HEK293 (cell line): ENCODE measurements at regions not wholly inside any gene's neighbourhood (a gene's known extent, or its start where the extent isn't known, plus 50 kb on each side); places are given as distances from the start of the nearest gene placed in this dataset.
"Not testable (repeated sequence)": the region's sequence is repeated elsewhere in the genome, so short reads cannot be mapped to it uniquely, and the experiment has no call there.

ENCODE experiments used
- CTCF ChIA-PET: fragments of 350-600 bp; formaldehyde crosslinking; extraction: SDS; loops from one replicate; lab custom pipeline; 2021; ENCODE audit warnings: antibody characterized with exemption; lab: Yijun Ruan, JAX
- POLR2A ChIA-PET: fragments of 300-600 bp; formaldehyde crosslinking; extraction: SDS; loops from one replicate; lab custom pipeline; 2020; ENCODE audit warnings: antibody characterized with exemption, inconsistent platforms; lab: Yijun Ruan, JAX
- H3K27ac ChIP-seq: fragments of 200-500 bp; sonication (Bioruptor generic); 2 replicates; pipeline ENCODE4 v1.5.1; 2014; ENCODE audit warnings: low read depth, low read length, control low read depth, inconsistent platforms; ENCODE audit errors: extremely low read depth
- H3K36me3 ChIP-seq, 2 experiments: fragments of 200-500 bp in 1 of 2; sonication (Bioruptor generic) in 1 of 2; 1 replicate in 1 of 2; 2 replicates in 1 of 2; pipeline ENCODE4 v1.5.1; 2014 to 2017; ENCODE audit warnings: inconsistent platforms in 2 of 2, low read length in 2 of 2; ENCODE audit not compliant: control insufficient read depth in 2 of 2, insufficient read depth in 1 of 2
- H3K4me1 ChIP-seq: fragments of 200-500 bp; sonication (Bioruptor generic); 2 replicates; pipeline ENCODE4 v1.5.1; 2014; ENCODE audit warnings: mild to moderate bottlenecking, low read length, inconsistent platforms; ENCODE audit not compliant: control insufficient read depth, insufficient read depth
- H3K4me3 ChIP-seq: 2 replicates; pipeline ENCODE4 v1.5.1; 2011; ENCODE audit warnings: low read depth, mild to moderate bottlenecking, control low read depth, low read length, moderate library complexity
- H3K9me3 ChIP-seq: fragments of 200-500 bp; sonication (Bioruptor generic); 2 replicates; pipeline ENCODE4 v1.5.1; 2014; ENCODE audit warnings: low read depth, low read length, inconsistent platforms; ENCODE audit not compliant: control insufficient read depth, insufficient read depth
- GFI1B ChIP-seq: fragments of 450-650 bp; formaldehyde crosslinking; IDR thresholded peaks from 2 replicates; pipeline ENCODE4 v1.5.1; 2016; ENCODE audit warnings: missing biosample characterization, missing genetic modification characterization
- HOXA7 ChIP-seq: sonication (generic); formaldehyde crosslinking; IDR thresholded peaks from 2 replicates; pipeline ENCODE4 v1.8.1; 2022; ENCODE audit warnings: missing genetic modification reagents, borderline replicate concordance
- HOXD13 ChIP-seq: sonication (generic); formaldehyde crosslinking; IDR thresholded peaks from 2 replicates; pipeline ENCODE4 v1.8.0; 2022; ENCODE audit warnings: missing genetic modification reagents, borderline replicate concordance
- KLF10 ChIP-seq: fragments of 450-650 bp; IDR thresholded peaks from 2 replicates; pipeline ENCODE4 v1.5.1; 2018; ENCODE audit warnings: missing biosample characterization, mild to moderate bottlenecking, missing genetic modification characterization
- ZBTB8A ChIP-seq: fragments of 450-650 bp; formaldehyde crosslinking; IDR thresholded peaks from 2 replicates; pipeline ENCODE4 v1.5.1; 2016; ENCODE audit warnings: missing biosample characterization, missing genetic modification characterization
- ZFP41 ChIP-seq: fragments of 450-650 bp; formaldehyde crosslinking; IDR thresholded peaks from 2 replicates; pipeline ENCODE4 v1.5.1; 2016; ENCODE audit warnings: missing biosample characterization, missing genetic modification characterization, borderline replicate concordance
- ZFP69B ChIP-seq: fragments of 450-650 bp; formaldehyde crosslinking; IDR thresholded peaks from 2 replicates; pipeline ENCODE4 v1.5.1; 2016; ENCODE audit warnings: missing biosample characterization, missing genetic modification characterization
- ZNF157 ChIP-seq: fragments of 450-650 bp; formaldehyde crosslinking; IDR thresholded peaks from 2 replicates; pipeline ENCODE4 v1.5.1; 2016; ENCODE audit warnings: missing biosample characterization, missing genetic modification characterization
- ZNF169 ChIP-seq: fragments of 450-650 bp; formaldehyde crosslinking; IDR thresholded peaks from 2 replicates; pipeline ENCODE4 v1.5.1; 2016; ENCODE audit warnings: missing biosample characterization, missing genetic modification characterization
- ZNF174 ChIP-seq: fragments of 450-650 bp; formaldehyde crosslinking; IDR thresholded peaks from 2 replicates; pipeline ENCODE4 v1.5.0; 2017; ENCODE audit warnings: missing biosample characterization, mild to moderate bottlenecking, missing genetic modification characterization
- ZNF501 ChIP-seq: fragments of 450-650 bp; formaldehyde crosslinking; IDR thresholded peaks from 2 replicates; pipeline ENCODE4 v1.5.1; 2016; ENCODE audit warnings: missing biosample characterization, missing genetic modification characterization
- ZNF558 ChIP-seq: fragments of 450-650 bp; formaldehyde crosslinking; IDR thresholded peaks from 2 replicates; pipeline ENCODE4 v1.5.1; 2016; ENCODE audit warnings: missing biosample characterization, missing genetic modification characterization
- TF ChIP-seq, protein P1 (sequence below): fragments of 450-650 bp; formaldehyde crosslinking; IDR thresholded peaks from 2 replicates; pipeline ENCODE4 v1.5.1; 2016; ENCODE audit warnings: missing biosample characterization, missing genetic modification characterization
- TF ChIP-seq, protein P2 (sequence below): fragments of 450-650 bp; formaldehyde crosslinking; IDR thresholded peaks from 2 replicates; pipeline ENCODE4 v1.5.1; 2016; ENCODE audit warnings: missing biosample characterization, missing genetic modification characterization
- TF ChIP-seq, protein P3 (sequence below): fragments of 450-650 bp; formaldehyde crosslinking; IDR thresholded peaks from 2 replicates; pipeline ENCODE4 v1.5.1; 2016; ENCODE audit warnings: missing biosample characterization, missing genetic modification characterization

DNA sequence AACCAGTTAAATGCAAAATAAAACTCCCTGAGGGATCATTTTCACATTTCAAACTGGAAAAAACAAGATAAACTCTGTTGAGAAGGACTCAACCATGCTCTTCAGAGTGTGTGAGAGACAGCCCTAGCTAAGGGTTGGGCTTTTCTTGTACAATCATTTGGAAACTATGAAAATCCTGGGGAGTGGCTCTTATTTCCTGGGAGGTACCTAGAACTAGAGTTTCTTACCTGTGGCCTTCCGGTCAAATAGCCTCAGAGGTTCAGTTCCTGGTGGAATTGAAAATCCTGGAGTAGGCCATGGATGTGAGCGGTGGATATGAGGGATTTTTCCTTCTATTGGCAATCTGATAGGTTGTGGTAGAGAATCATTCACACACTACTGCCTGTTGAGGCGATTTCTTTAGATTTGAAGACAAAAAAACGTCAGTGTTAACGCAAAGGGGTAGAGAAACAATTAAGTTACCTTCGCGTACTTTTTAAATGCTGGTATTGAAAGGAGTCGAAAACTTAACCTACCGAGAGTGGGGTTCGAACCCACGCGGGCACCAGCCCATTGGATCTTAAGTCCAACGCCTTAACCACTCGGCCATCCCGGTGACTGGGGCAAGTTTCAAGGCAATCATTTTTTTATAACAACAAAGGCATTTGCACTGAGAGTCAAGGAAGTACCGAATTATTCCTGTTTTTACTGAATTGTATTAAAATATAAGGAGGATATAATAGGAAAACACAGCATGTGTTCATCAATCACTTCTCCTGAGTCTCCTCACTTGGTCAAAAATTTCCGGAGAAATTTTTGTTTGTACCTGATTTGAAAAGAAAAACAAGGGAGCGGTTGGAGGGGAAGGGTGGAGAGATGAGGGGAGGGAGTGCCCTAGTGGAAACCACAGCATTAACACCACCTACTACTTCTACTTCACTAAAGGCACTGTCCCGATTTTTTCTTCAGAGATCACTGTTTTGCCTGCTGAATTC, 191.3 kb downstream of the OR2B2 start (continued):
- TF ChIP-seq KLF10 (tag by site-specific recombination) (peak; percentile 69), ZNF157 (no peak), ZNF169 (tag by site-specific recombination) (no peak), HOXA7 (no peak), ZFP69B (tag by site-specific recombination) (0 out of 2 replicates have a peak, but pooled peaks have one; percentile 17), ZBTB8A (tag by site-specific recombination) (peak; percentile 18; the same call in 1 of the 2 replicates), ZNF558 (tag by site-specific recombination) (peak; percentile 52; the same call in 1 of the 2 replicates), ZNF174 (tag by site-specific recombination) (no peak)
- TF ChIP-seq, protein P1, sequence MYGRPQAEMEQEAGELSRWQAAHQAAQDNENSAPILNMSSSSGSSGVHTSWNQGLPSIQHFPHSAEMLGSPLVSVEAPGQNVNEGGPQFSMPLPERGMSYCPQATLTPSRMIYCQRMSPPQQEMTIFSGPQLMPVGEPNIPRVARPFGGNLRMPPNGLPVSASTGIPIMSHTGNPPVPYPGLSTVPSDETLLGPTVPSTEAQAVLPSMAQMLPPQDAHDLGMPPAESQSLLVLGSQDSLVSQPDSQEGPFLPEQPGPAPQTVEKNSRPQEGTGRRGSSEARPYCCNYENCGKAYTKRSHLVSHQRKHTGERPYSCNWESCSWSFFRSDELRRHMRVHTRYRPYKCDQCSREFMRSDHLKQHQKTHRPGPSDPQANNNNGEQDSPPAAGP, result peak; percentile 37; the same call in 1 of the 2 replicates

DNA sequence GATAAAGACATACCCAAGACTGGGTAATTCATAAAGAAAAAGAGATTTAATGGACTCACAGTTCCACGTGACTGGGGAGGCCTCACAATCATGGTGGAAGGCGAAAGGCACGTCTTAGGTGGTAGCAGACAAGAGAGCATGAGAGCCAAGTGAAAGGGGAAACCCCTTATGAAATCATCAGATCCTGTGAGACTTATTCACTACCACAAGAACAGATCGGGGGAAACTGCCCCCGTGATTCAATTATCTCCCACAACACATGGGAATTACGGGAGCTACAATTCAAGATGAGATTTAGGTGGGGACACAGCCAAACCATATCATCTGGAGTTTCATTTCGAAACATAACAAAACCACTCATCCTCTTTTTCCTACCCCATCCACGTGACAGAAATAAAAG, 193.2 kb downstream of the OR2B2 start:
- TF ChIP-seq, protein P2, sequence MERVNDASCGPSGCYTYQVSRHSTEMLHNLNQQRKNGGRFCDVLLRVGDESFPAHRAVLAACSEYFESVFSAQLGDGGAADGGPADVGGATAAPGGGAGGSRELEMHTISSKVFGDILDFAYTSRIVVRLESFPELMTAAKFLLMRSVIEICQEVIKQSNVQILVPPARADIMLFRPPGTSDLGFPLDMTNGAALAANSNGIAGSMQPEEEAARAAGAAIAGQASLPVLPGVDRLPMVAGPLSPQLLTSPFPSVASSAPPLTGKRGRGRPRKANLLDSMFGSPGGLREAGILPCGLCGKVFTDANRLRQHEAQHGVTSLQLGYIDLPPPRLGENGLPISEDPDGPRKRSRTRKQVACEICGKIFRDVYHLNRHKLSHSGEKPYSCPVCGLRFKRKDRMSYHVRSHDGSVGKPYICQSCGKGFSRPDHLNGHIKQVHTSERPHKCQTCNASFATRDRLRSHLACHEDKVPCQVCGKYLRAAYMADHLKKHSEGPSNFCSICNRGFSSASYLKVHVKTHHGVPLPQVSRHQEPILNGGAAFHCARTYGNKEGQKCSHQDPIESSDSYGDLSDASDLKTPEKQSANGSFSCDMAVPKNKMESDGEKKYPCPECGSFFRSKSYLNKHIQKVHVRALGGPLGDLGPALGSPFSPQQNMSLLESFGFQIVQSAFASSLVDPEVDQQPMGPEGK (tag by site-specific recombination), result 0 out of 2 replicates have a peak, but pooled peaks have one; percentile 18
- TF ChIP-seq, all 188 proteins: peak for 1; not testable (repeated sequence) for 187
- H3K4me1 ChIP-seq, POLR2A ChIA-PET, H3K4me3 ChIP-seq, H3K9me3 ChIP-seq, H3K36me3 ChIP-seq, H3K27ac ChIP-seq: not testable (repeated sequence)
- CTCF ChIA-PET, result interaction anchor here (0.6 to 2.0 kb wide), 3 partner anchors 33 to 77 kb away, joined by 3 to 7 read pairs (median 6); no protein-coding TSS in a partner anchor

DNA sequence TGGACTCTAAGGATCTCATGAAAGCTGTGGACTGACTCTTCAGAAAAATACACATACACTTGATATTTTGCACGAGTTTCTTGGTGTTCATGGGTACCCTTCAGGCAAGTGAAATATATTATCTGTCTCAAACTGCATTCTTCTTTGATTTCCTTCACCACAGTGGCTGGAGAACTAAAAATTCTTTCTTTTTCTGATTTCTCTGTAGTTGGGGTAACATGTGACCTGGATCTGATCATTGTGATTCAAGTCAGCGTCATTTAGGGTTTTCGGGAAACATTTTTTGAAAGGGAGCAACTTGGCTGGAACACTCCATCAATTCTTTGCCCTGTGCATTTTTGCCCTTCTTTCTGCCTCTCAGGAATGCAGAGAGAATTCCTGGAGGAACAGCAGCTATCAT, 205.8 kb downstream of the OR2B2 start:
- ChIA-PET POLR2A (no interaction called here), CTCF (interaction anchor here (1.3 to 1.4 kb wide), 2 partner anchors 11 to 46 kb away, joined by 3 to 5 read pairs; no protein-coding TSS in a partner anchor)
- no peak for TF ChIP-seq ZNF501 (tag by site-specific recombination)
- TF ChIP-seq, protein P3, sequence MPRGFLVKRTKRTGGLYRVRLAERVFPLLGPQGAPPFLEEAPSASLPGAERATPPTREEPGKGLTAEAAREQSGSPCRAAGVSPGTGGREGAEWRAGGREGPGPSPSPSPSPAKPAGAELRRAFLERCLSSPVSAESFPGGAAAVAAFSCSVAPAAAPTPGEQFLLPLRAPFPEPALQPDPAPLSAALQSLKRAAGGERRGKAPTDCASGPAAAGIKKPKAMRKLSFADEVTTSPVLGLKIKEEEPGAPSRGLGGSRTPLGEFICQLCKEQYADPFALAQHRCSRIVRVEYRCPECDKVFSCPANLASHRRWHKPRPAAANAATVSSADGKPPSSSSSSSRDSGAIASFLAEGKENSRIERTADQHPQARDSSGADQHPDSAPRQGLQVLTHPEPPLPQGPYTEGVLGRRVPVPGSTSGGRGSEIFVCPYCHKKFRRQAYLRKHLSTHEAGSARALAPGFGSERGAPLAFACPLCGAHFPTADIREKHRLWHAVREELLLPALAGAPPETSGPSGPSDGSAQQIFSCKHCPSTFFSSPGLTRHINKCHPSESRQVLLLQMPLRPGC (tag by site-specific recombination), result no peak
- no peak for TF ChIP-seq HOXD13 (CRISPR knock-in tag)
- no peak for TF ChIP-seq ZFP41 (tag by site-specific recombination)
- no peak for TF ChIP-seq GFI1B (tag by site-specific recombination)
- no peak overlapping the region for H3K27ac ChIP-seq
- H3K36me3 ChIP-seq, result peaks cover 31 to 63% of the 10 kb centered on the region in 2 experiments
- no peaks in the 10 kb centered on the region for H3K4me1 ChIP-seq
- no peaks in the 10 kb centered on the region for H3K9me3 ChIP-seq
- H3K4me3 ChIP-seq, result no peak overlapping the region
